HG02943 (cell line): ENCODE measurements at regions not wholly inside any gene's neighbourhood (a gene's known extent, or its start where the extent isn't known, plus 50 kb on each side); places are given as distances from the start of the nearest gene placed in this dataset.

Source experiments
- ATAC-seq: cut with Tn5 transposase; IDR thresholded peaks from one replicate; pipeline ENCODE4 v1.9.1; 2021; ENCODE audit warnings: mild to moderate bottlenecking, low read depth, moderate library complexity; ENCODE audit not compliant: unreplicated experiment

- ATAC-seq: no peak
These were observed 344.1 kb upstream of the ADAMTSL1 start for GRCh38 chr9:18129809-18130334.

- no peak for ATAC-seq
These were observed 337.5 kb upstream of the ADAMTSL1 start for GRCh38 chr9:18136354-18136994.

GRCh38 chr9:18137815-18138214, 336.1 kb upstream of the ADAMTSL1 start:
- no peak for ATAC-seq

- no peak for ATAC-seq
These were observed 335.3 kb upstream of the ADAMTSL1 start for GRCh38 chr9:18138656-18139055.

GRCh38 chr9:18141681-18142080, 332.3 kb upstream of the ADAMTSL1 start:
- no peak for ATAC-seq

- no peak for ATAC-seq
These were observed 330.7 kb upstream of the ADAMTSL1 start for GRCh38 chr9:18143073-18143745.

GRCh38 chr9:18146329-18146728, 327.6 kb upstream of the ADAMTSL1 start:
- no peak for ATAC-seq

- ATAC-seq: no peak
These were observed 324.4 kb upstream of the ADAMTSL1 start for GRCh38 chr9:18149471-18150011.

GRCh38 chr9:18154661-18155060, 319.3 kb upstream of the ADAMTSL1 start:
- no peak for ATAC-seq

GRCh38 chr9:18159254-18159653, 314.7 kb upstream of the ADAMTSL1 start:
- no peak for ATAC-seq

GRCh38 chr9:18163146-18163545, 310.8 kb upstream of the ADAMTSL1 start:
- no peak for ATAC-seq

GRCh38 chr9:18167733-18168132, 306.2 kb upstream of the ADAMTSL1 start:
- ATAC-seq: no peak

- ATAC-seq: no peak
These were observed 300.0 kb upstream of the ADAMTSL1 start for GRCh38 chr9:18173923-18174322.

- no peak for ATAC-seq
These were observed 291.3 kb upstream of the ADAMTSL1 start for GRCh38 chr9:18182636-18183035.

- no peak for ATAC-seq
These were observed 290.0 kb upstream of the ADAMTSL1 start for GRCh38 chr9:18183974-18184373.

- no peak for ATAC-seq
These were observed 289.6 kb upstream of the ADAMTSL1 start for GRCh38 chr9:18184401-18184800.

- no peak for ATAC-seq
These were observed 288.8 kb upstream of the ADAMTSL1 start for GRCh38 chr9:18185196-18185595.

GRCh38 chr9:18188971-18189370, 285.0 kb upstream of the ADAMTSL1 start:
- no peak for ATAC-seq

GRCh38 chr9:18189871-18190670, 283.9 kb upstream of the ADAMTSL1 start:
- ATAC-seq: no peak

- no peak for ATAC-seq
These were observed 283.1 kb upstream of the ADAMTSL1 start for GRCh38 chr9:18190671-18191374.
